ENCODE measurements at regions not wholly inside any gene's neighbourhood (a gene's known extent, or its start where the extent isn't known, plus 50 kb on each side); places are given as distances from the start of the nearest gene placed in this dataset.

DNA sequence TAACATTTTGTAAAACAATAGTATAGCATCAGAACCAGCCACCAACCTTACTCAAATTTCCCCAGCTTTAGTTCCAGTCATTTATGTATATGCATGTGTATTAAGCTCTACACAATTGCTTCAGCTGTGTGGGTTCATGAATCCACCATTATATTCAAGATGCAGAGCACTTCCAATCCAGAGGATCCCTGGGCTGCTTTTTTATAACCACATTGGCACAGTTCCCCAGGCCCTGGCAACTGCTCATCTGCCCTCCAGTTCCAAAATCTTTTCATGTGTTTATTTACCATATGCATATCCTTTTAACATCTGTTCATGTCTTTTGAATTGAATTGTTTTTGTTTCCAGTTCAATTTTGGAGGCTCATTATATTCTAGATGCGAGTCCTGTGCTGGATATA is 482.9 kb upstream of the HS6ST1 start:
- no peak for DNase-seq (ENCODE audit: low read depth)

DNA sequence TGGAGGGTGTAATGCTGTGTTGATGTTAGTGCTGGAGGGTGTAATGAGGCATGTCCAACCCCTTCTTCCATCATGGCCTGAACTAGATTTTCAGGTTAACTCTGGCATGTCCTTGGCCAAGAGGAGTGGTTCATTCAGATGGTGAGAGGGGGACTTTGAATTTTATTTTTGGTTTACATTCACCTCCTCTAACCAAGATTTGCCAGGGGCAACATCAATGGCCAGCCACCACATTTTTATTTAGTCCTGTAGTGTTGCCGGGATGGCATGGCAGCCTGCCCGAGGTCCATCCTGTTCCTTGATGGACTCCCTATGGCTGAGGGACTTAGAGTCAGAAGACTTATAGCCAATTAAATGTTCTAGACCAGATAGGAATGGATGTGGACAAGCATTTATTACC is 484.6 kb upstream of the HS6ST1 start:
- no peak for DNase-seq (ENCODE audit: low read depth)

DNA sequence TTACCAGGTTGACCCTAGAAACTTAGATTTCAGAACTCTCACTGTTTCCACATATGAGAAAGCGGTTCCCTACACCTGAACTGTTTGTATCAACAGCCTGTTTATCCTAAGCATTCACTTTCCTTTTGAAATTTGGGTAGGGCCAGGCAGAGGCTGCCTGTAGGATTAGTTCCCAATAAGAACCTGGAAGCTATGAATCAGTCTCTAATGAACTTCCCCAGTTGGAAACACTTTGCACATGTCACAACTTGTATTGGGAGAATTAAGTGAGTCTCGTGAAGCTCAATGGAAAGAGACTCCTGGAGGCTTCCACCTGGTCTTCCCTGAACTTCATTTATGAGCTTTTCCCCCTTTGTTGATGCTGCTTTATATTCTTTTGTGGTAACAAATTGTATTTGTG is 486.6 kb upstream of the HS6ST1 start:
- DNase-seq (ENCODE audit: low read depth), result no peak

DNA sequence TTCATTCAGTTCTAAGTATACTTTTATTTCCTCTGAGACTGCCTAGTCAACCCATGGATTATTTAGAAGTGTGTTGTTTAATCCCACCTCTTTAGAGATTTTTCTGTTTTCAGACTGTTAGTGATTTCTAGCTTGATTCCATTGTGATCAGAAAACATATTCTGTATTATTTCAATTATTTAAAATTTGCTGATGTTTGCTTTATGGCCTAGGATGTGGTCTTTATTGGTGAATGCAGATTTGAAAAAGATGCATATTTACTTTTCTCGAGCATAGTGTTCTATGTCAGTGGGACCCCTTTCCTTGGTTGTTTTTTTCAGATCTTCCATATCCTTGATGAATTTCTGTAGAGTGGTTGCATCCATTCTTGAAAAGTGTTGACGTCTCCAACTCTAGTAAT is 487.2 kb upstream of the HS6ST1 start:
- no peak for DNase-seq (ENCODE audit: low read depth)

DNA sequence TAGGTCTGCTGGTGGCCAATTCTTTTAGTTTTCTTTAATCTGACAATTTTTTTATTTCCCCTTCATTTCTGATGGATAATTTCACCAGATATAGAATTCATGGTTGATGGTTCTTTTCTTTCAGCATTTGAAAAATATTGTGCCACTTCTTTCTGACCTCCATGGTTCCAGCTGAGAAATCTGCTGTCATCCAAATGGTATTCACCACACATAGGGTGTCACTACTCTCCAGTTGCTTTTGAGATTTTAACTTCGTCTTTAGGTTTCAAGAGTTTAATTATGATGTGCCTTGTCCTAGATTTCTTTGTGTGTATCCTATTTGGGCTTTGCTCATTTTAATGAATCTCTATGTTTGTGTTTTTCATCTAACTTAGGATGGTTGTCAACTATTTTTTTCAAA is 488.6 kb upstream of the HS6ST1 start:
- DNase-seq (ENCODE audit: low read depth), result no peak

DNA sequence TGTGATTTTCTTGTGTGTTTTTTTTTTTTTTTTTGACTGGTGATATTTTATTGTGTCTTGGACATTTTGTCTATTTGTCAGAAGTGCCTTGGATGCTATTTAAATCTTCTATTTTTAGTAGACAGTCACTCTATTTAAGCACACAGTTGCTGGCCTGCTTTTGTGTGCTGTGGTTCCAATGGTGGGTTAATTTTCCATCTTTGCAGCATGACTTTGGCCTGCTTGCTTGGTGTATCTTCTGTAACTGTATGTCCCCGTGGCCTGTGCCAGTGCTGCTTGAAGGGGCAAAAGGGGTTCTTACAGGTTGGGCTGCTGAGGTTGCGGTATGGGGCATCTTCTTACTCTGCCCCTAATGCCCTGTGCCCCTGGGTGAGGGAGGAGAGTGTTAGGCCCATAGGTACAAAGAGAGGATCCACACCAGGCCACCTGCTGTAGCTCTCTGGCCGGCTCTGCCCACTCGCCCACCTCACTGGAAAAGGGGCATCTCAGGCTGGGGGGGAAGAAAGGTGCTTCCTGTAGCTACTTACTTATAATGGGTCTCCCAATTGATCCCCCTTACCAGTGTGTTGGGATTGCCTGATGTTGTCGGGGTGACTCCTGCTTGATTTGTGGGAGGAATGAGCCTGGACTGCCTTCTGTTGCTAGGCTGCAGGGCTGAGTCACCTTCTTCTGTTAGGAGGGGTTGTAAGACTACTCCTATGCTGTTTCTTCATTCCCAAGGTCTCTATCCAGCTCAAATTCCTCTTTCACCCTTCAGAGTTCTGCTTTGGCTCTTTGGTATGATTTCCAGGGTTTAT is 490.0 kb upstream of the HS6ST1 start:
- DNase-seq (ENCODE audit: low read depth), result peak; percentile 61

DNA sequence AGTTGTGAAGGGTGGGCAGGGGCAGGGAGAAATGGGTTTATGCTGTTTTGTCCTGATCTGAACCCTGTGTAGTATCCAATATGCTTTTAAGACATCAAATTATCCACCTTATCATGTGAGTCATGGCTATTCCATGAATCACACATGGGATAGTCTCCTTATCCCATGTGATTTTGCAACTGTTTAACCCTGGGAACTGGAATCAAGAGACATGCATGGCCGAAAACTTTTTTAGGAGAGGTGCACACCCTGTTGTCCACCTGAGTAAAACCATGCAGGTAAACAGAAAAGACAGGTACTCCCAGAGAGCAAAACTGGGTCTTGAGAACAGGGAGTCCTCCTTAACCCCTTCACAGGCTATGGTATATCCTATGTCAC is 490.6 kb upstream of the HS6ST1 start:
- DNase-seq (ENCODE audit: low read depth), result no peak

DNA sequence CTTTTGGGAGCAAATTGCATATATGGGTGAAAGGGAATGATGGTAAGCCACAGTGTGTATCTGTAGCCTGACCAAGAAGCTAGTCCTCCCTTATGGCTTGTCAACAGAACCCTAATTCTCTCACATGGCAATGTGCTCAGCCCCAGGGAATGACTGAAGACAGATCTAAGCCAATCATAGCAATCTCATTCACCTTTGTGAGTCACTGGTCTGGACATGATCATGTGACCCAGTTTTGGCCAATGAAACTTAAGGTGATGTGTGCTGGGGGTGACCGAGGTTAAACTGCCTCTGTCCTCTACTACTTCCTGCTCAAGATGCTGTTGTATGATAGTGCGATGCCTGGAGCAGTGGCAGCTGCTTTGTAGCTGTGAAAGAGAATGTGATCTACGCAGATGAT is 491.2 kb upstream of the HS6ST1 start:
- no peak for DNase-seq (ENCODE audit: low read depth)

DNA sequence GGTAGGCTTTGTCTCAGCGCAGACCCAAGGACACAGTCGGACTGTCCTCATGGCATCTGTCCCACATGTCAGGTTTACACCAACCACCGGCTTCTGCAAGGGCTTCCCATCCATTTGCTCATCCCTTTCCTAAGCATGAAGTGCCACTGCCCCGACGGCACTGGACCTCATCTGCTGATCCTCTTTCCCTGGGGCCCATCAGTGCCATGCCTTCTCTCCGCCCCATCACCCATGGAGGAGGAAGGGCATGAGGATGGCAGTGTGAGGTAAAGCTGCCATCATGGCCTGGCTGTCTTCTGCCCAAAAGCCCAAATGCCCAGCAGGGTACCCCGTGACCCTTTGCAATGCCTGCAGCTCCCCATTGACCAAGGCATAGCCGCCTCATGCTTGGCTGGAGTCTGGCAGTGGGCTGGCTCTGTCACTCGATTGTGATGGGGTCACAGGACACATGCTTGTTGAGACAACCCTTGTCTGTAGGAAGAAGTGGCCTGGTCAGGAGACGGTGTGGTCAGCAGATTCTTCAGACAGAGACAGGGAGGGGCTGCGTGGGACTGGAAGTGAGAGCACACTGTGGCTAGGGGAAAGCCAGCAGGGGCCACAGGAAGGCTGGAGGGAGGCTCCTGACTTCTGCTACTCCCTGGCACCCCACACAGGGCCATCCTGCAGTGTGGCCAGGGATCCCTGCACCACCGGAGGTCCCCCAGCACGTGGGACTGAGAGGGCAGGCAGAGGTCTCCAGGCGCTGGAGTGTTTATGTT is 493.7 kb upstream of the HS6ST1 start:
- DNase-seq (ENCODE audit: low read depth), result no peak

DNA sequence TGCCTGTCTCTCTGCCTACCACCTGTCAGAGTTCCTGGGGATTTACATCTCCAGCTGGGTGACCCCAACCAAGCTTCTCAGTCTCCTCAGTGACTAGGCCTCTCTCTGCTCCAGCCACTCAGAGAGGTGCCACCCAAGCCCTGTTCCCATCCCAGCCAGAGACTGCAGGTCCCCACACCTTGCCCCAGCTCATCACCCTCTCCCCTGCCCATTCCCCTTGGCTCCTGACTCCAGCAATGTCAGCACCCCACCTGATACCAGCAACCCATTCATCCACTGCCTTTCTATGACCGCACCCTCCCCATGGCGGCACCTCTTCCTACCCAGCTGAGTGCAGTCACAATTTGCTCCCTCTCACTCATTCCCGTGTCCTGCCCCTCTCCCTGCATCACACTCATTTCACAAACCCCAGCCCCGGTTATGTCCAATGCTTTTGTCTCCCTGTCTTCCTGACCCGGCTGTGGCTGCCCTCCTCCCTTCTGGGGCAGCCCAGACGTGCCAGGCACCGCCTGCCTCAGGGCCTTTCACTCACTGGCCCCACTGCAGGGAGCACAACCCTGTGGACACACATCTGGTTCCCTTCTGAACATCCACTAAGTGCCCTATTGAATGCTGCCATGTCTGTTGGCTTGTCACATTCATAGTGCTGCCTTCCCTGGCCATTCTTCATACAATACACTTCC is 494.8 kb upstream of the HS6ST1 start:
- no peak for DNase-seq (ENCODE audit: low read depth)

DNA sequence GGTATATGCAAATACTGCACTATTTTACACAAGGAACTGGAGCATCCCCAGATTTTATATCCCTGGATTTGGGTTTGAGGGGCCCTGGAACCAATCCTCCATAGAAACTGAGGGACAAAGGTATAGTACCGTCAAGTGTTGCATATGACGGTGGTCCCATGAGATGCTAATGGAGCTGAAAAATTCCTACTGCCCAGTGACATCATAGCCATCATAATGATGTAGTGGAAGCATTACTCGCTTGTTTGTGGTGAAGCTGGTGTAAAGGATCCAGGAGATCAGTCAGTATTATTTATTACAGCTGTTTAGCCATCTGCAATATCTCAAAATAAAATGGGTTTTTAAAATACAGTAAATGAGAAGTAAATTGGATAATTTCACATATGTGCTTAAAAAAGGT is 496.6 kb upstream of the HS6ST1 start:
- DNase-seq (ENCODE audit: low read depth), result no peak

DNA sequence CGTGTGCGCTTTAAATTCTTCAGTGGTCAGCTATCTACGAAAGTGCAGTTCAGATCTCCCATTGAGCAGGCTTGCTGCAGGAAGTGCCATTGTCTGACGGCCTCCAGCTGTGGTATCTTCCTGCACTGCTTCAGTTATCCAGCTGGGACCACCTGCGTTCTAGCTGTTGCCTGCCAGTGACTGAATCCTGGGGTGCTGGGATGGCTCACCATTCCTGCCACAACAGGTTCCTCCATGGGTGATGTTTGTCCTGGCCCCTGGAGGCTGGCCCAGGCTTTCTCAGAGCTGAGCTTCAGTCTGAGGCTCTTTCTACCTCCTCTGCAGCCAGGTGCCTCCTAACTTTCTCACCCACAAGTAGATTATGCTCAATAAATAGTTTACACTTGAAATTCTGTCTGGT is 498.5 kb upstream of the HS6ST1 start:
- DNase-seq (ENCODE audit: low read depth), result no peak

DNA sequence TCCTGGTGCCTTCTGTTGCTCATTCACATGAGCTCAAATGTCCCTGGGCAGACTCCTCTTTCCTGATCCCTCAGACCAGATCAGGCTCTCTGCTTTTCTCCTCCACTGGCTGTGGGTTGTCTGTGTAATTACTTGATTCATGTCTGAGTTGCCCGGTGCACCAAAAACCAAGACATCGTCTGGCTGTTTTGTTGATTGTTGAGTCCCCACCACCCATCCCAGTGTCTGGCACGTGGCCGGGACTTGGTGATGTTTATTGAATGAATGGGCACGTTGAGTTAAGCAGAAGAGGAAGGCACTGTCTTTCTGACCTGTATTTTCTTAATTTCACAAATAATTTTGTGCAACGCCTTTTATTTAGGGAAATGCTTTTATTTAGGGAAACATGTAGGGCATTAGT is 499.1 kb upstream of the HS6ST1 start:
- no peak for DNase-seq (ENCODE audit: low read depth)

DNA sequence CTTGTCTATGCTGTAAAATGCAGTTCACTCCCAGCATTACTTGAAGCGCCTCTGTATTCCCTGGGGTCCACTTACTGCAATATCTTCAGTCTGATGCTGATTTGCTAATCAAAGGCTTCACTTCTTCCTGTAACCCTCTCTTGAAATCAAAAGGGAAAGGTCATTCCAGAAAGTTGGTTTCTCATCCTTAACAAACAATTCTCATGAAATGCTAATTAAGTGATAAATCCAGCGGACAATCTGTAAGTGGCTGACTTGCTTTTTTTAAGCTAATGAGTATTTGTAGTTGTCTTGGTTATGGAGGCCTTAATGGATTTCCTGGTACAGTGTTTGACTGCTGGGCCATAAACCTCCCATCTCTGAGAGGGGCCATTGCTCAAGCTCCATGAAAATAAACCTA is 499.6 kb upstream of the HS6ST1 start:
- no peak for DNase-seq (ENCODE audit: low read depth)

DNA sequence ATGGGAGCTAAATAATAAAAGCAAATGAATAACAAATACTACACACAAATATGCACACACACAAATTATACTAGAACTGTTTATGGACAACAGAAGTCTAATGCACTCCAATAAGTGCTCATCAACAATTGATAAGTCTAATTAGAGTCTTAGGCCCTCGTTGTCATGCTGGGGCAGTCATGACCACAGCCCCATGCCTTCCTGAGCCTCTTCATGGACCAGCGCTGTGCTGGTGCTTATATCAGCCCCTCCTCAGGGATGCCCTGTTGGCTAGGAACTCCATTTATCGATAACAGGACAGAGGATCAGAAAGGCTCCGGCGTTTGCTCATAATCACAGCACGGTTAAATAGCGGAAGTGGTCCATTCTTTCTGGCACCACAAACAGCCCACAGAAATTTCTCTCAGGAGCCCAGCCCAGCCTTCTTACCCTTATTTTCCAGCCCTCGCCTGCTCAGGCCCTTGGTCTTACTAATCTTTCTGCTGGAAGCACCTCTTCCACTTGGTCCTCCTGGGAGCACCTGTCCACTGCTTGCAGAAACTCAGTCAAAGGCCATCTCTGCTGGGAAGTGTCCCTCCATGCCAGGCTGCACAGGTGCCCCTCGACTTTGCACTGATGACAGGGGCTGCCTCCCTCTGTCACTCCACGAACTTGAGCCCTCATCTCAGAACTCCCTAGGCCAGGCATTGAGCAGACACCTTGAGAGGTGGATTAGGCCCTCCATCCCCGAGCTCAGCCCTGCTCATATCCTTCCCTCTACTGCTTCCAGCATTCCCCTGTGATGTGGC is 500.2 kb upstream of the HS6ST1 start:
- DNase-seq (ENCODE audit: low read depth), result no peak

DNA sequence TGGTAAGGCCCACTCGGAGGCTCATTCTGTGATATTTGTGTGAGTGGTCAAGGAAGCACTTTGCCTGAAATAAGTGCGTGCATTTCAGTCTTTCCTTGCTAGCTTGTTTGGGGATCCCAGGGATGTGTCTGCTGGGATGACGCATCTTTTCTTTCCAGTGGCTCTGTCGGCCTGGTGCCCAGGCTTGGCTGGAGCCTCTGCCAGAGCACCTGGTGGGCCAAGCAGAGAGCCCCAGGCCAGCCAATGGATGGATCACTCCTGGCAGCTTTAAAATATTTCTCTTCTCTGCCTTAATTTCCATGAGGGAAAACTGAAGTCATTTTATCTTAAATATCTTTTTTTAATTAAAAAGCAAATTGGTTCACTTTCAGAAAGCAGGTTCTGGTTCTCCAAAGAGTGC is 501.8 kb upstream of the HS6ST1 start:
- DNase-seq (ENCODE audit: low read depth), result no peak

DNA sequence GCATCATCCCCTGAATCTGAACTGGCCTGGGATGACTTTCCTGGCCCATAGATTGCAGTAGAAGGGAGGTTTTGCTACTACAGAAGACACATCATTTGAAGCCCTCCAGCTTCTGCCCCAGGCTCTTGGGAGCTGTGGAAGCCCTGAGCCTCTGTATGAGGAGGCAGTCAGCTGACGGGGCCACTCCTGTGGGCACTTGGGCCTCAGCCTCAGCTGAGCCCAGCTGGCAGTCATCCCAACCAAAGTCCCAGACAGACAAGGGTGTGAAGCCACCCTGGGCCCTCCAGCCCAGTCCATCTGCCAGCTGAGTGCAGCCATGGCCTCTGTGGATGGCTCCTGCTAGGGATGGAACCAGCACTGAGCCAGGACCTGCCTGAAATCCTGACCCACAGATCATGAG is 502.3 kb upstream of the HS6ST1 start:
- no peak for DNase-seq (ENCODE audit: low read depth)

DNA sequence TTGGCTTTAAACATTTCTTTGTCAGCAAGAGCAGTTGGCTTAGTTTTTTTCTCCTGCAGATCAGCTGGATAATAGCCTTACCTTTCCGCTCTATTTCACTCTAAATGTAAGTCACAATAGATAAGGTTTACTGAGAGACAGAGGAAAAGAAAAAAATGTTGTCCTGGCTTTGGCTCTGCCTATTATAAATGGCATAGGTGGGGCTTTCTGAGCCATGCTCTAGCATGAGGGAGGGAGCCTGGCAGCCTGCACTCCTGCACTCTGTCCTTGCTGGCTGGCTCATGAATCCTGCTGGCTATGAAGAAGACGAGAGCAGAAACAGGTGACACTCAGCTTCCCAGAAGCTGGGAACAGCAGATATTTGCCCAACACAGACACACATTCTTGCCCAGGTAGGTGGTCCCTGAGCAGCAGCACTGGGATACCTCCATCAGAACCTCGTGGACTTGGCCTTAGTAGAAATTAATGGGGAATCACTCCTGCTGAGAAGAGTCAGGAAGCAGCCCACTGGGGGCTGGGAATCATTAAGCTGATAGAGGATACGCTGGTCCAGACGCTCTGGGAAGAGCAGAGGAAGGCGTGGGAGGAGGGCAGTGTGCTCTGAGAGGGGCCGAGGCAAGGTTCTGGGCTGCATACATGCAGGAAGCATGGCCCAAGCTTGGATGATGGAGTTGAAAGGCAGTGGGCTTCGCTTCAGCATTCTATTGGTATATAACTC is 514.4 kb upstream of the HS6ST1 start:
- no peak for DNase-seq (ENCODE audit: low read depth)

DNA sequence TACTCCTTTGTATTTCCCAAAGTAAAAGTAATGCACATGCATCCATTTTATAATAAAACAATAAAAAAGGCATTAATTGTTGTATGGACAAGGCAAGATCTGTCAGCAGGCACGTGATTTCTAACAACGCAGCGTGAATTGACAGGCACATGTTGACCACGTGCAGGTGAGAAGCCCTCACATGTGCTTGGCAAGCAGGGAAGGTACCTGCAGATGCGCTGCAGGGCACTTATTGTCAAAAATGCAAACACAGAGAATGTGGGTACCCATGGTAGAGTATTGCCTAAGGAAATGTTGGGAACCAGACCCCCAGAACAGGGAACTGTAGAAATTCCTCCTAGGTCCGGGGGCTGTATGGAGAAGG is 515.0 kb upstream of the HS6ST1 start:
- DNase-seq (ENCODE audit: low read depth), result no peak

DNA sequence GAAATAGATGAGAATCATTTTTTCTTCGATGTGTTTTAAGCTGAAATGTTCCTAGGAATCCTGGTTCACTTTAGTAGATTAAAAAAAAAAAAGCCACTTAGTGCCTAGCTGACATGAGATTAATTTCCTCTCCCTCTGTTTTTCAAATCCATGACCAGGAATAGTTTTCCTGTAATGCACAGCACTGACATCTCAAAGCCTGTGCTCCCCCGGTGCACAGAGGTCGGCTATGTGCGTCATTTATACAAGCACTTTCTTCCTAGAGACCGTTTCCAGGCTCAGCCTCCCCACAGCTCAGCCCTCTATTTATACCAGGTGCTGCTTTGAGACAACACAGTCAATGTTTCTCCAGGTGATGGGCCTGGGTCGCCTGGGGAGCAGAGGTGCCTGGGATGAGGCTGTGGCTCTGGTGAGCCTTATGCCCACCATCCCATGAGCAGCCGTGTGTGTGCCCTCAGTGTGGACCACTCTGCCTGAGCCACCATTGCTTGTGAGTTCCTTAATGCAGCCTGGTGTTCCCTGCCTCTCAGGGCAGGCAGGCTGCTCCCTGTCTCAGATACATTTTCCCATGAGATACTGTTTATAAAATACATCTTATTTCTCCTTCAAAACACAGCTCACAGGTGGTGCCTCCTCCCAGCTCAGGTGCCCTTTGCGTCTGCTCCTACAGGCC is 515.7 kb upstream of the HS6ST1 start:
- DNase-seq (ENCODE audit: low read depth), result no peak

DNA sequence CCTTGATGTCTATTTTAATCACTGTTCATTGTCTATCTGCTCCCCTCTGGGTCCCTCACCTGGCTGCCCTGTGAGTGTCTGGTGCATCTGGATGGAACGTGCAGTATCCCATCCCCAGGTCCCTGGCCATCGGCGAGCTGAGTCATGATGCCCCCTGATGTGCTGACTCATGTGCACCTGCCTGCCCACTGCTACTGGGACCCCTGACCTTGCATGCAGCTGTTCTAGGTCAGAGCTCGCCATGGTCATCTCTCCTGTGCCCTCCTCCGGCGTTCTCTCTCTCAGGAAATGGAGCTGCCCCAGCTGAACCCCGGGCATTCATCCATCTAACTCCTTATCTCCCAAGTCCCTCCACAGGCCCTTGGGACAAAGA is 516.2 kb upstream of the HS6ST1 start:
- DNase-seq (ENCODE audit: low read depth), result no peak

All from HT1080 (cell line).